ENCODE measurements at regions not wholly inside any gene's neighbourhood (a gene's known extent, or its start where the extent isn't known, plus 50 kb on each side); places are given as distances from the start of the nearest gene placed in this dataset.

- TF ChIP-seq CTCF (conservative IDR thresholded peaks at IDR 0.05; ENCODE audit: low read depth in 2 of 2) (no peak; a peak in 1 of 4 replicates), CREB1 (CRISPR knock-in tag; IDR thresholded peaks at IDR 0.05; ENCODE audit: low read depth) (no peak), EZH2phosphoT487 (IDR thresholded peaks at IDR 0.05; ENCODE audit: unreplicated experiment) (no peak), REST (IDR thresholded peaks at IDR 0.05; ENCODE audit: unreplicated experiment) (no peak), POLR2AphosphoS5 (IDR thresholded peaks at IDR 0.05; ENCODE audit: low read depth) (no peak), EZH2 (IDR thresholded peaks at IDR 0.05; ENCODE audit: low read depth, unreplicated experiment) (no peak), NANOG (IDR thresholded peaks at IDR 0.05; ENCODE audit: borderline replicate concordance) (no peak), ETS1 (IDR thresholded peaks at IDR 0.05) (no peak), ZNF114 (CRISPR knock-in tag; IDR thresholded peaks at IDR 0.05) (no peak), ZNF331 (CRISPR knock-in tag; IDR thresholded peaks at IDR 0.05; ENCODE audit: low read depth) (no peak)
Measured at GRCh38 chr10:113475381-113475807, 77.5 kb upstream of the HABP2 start.
